Activated CD4-positive, alpha-beta T cell treated with anti-CD3 and anti-CD28 coated beads, Interleukin-2, amount 10 ng/mL, durations not matched to agents 24 days and 14 days (primary cell): ENCODE measurements at regions not wholly inside any gene's neighbourhood (a gene's known extent, or its start where the extent isn't known, plus 50 kb on each side); places are given as distances from the start of the nearest gene placed in this dataset.
A peak's percentile ranks its signal among the peaks of the same experiment; 100 is the strongest.

Source experiments
- DNase-seq: peaks from one replicate; pipeline ENCODE4 v3.0.0; 2022
- H3K27ac Mint-ChIP-seq: one replicate; pipeline ENCODE4 v1.8.0; 2022; ENCODE audit warnings: mild to moderate bottlenecking, mixed read lengths
- H3K27me3 Mint-ChIP-seq: one replicate; pipeline ENCODE4 v1.8.0; 2022; ENCODE audit warnings: mixed read lengths
- H3K36me3 Mint-ChIP-seq: one replicate; pipeline ENCODE4 v1.8.0; 2022; ENCODE audit warnings: low read depth, mild to moderate bottlenecking, mixed read lengths
- H3K4me1 Mint-ChIP-seq: one replicate; pipeline ENCODE4 v1.8.0; 2021; ENCODE audit warnings: mixed read lengths
- H3K4me3 Mint-ChIP-seq: one replicate; pipeline ENCODE4 v1.8.0; 2022; ENCODE audit warnings: mild to moderate bottlenecking, moderate library complexity, mixed read lengths
- H3K9me3 Mint-ChIP-seq: one replicate; pipeline ENCODE4 v1.8.0; 2021; ENCODE audit warnings: mixed read lengths
- intact Hi-C: fragments of 100-400 bp; cut with micrococcal nuclease; formaldehyde crosslinking; loops from one replicate; pipeline ENCODE4 v1.15.1; 2023

- no peaks in the 10 kb centered on the region for H3K4me1 Mint-ChIP-seq
- no peaks in the 10 kb centered on the region for H3K36me3 Mint-ChIP-seq
- no peak overlapping the region for H3K27ac Mint-ChIP-seq
- DNase-seq: no peak
- peaks cover 23% of the 10 kb centered on the region for H3K27me3 Mint-ChIP-seq
- H3K9me3 Mint-ChIP-seq: no peaks in the 10 kb centered on the region
- H3K4me3 Mint-ChIP-seq: no peak overlapping the region
- intact Hi-C loops: no loop called here
Measured at GRCh38 chr7:142376356-142376997, 118.6 kb upstream of the PRSS58 start.

GRCh38 chr7:142375710-142376313 is 118.0 kb upstream of the PRSS58 start:
- Mint-ChIP-seq H3K4me1 (no peaks in the 10 kb centered on the region), H3K36me3 (no peaks in the 10 kb centered on the region), H3K27ac (no peak overlapping the region), H3K4me3 (no peak overlapping the region), H3K27me3 (peaks cover 23% of the 10 kb centered on the region), H3K9me3 (no peaks in the 10 kb centered on the region)
- intact Hi-C loops: no loop called here
- DNase-seq: no peak

- Mint-ChIP-seq H3K27me3 (peaks cover 24% of the 10 kb centered on the region), H3K27ac (no peak overlapping the region), H3K9me3 (peaks cover 8% of the 10 kb centered on the region), H3K4me1 (no peaks in the 10 kb centered on the region), H3K36me3 (no peaks in the 10 kb centered on the region), H3K4me3 (no peak overlapping the region)
- DNase-seq: no peak
- intact Hi-C loops: no loop called here
Measured at GRCh38 chr7:142372727-142373126, 114.9 kb upstream of the PRSS58 start.

- no peak for DNase-seq
- no peaks in the 10 kb centered on the region for H3K4me1 Mint-ChIP-seq
- H3K27me3 Mint-ChIP-seq: peaks cover 20% of the 10 kb centered on the region
- intact Hi-C loops: no loop called here
- no peak overlapping the region for H3K27ac Mint-ChIP-seq
- H3K9me3 Mint-ChIP-seq: peaks cover 8% of the 10 kb centered on the region
- no peaks in the 10 kb centered on the region for H3K36me3 Mint-ChIP-seq
- no peak overlapping the region for H3K4me3 Mint-ChIP-seq
Measured at GRCh38 chr7:142371586-142372377, 113.9 kb upstream of the PRSS58 start.

GRCh38 chr7:142365410-142365842 is 107.6 kb upstream of the PRSS58 start:
- Mint-ChIP-seq H3K36me3 (no peaks in the 10 kb centered on the region), H3K9me3 (peaks cover 8% of the 10 kb centered on the region), H3K4me3 (no peak overlapping the region), H3K4me1 (peaks cover 3% of the 10 kb centered on the region), H3K27ac (no peak overlapping the region), H3K27me3 (peaks cover 35% of the 10 kb centered on the region)
- DNase-seq: no peak
- intact Hi-C loops: no loop called here

GRCh38 chr7:142364551-142364950 is 106.7 kb upstream of the PRSS58 start:
- DNase-seq: no peak
- Mint-ChIP-seq H3K9me3 (peaks cover 8% of the 10 kb centered on the region), H3K4me1 (peaks cover 3% of the 10 kb centered on the region), H3K27ac (no peak overlapping the region), H3K36me3 (no peaks in the 10 kb centered on the region), H3K4me3 (no peak overlapping the region), H3K27me3 (peaks cover 38% of the 10 kb centered on the region)
- intact Hi-C loops: no loop called here

- H3K4me1 Mint-ChIP-seq: peaks cover 9% of the 10 kb centered on the region
- H3K27ac Mint-ChIP-seq: peak overlapping the region; percentile 35
- no peak overlapping the region for H3K4me3 Mint-ChIP-seq
- no peaks in the 10 kb centered on the region for H3K9me3 Mint-ChIP-seq
- intact Hi-C loops: no loop called here
- H3K27me3 Mint-ChIP-seq: peaks cover 35% of the 10 kb centered on the region
- H3K36me3 Mint-ChIP-seq: no peaks in the 10 kb centered on the region
- no peak for DNase-seq
Measured at GRCh38 chr7:142362349-142362748, 104.5 kb upstream of the PRSS58 start.

GRCh38 chr7:142359694-142360279 is 101.9 kb upstream of the PRSS58 start:
- intact Hi-C loops: loop anchor here (2.0 kb wide), 1 partner anchor 25 kb away; no protein-coding TSS in a partner anchor
- Mint-ChIP-seq H3K4me3 (no peak overlapping the region), H3K27ac (no peak overlapping the region), H3K36me3 (no peaks in the 10 kb centered on the region), H3K27me3 (peaks cover 45% of the 10 kb centered on the region), H3K9me3 (no peaks in the 10 kb centered on the region), H3K4me1 (peaks cover 9% of the 10 kb centered on the region)
- no peak for DNase-seq

- Mint-ChIP-seq H3K27me3 (peaks cover 32% of the 10 kb centered on the region), H3K36me3 (no peaks in the 10 kb centered on the region), H3K27ac (no peak overlapping the region), H3K4me3 (peak overlapping the region; percentile 23), H3K4me1 (peaks cover 17% of the 10 kb centered on the region), H3K9me3 (no peaks in the 10 kb centered on the region)
- intact Hi-C loops: loop anchor here (2.0 kb wide), 1 partner anchor 27 kb away; no protein-coding TSS in a partner anchor
- DNase-seq: peak; percentile 76
Measured at GRCh38 chr7:142357953-142358520, 100.2 kb upstream of the PRSS58 start.

- H3K9me3 Mint-ChIP-seq: no peaks in the 10 kb centered on the region
- no peak overlapping the region for H3K4me3 Mint-ChIP-seq
- H3K27ac Mint-ChIP-seq: no peak overlapping the region
- DNase-seq: no peak
- H3K36me3 Mint-ChIP-seq: no peaks in the 10 kb centered on the region
- peaks cover 22% of the 10 kb centered on the region for H3K27me3 Mint-ChIP-seq
- intact Hi-C loops: no loop called here
- peaks cover 19% of the 10 kb centered on the region for H3K4me1 Mint-ChIP-seq
Measured at GRCh38 chr7:142356166-142356565, 98.3 kb upstream of the PRSS58 start.

- Mint-ChIP-seq H3K4me1 (peaks cover 19% of the 10 kb centered on the region), H3K36me3 (no peaks in the 10 kb centered on the region), H3K4me3 (no peak overlapping the region), H3K27ac (no peak overlapping the region), H3K9me3 (no peaks in the 10 kb centered on the region), H3K27me3 (peaks cover 19% of the 10 kb centered on the region)
- DNase-seq: no peak
- intact Hi-C loops: no loop called here
Measured at GRCh38 chr7:142355328-142355727, 97.5 kb upstream of the PRSS58 start.

- DNase-seq: no peak
- no peaks in the 10 kb centered on the region for H3K9me3 Mint-ChIP-seq
- no peaks in the 10 kb centered on the region for H3K36me3 Mint-ChIP-seq
- peaks cover 19% of the 10 kb centered on the region for H3K4me1 Mint-ChIP-seq
- H3K4me3 Mint-ChIP-seq: peak overlapping the region; percentile 40
- H3K27ac Mint-ChIP-seq: peak overlapping the region; percentile 31
- peaks cover 15% of the 10 kb centered on the region for H3K27me3 Mint-ChIP-seq
- intact Hi-C loops: no loop called here
Measured at GRCh38 chr7:142353147-142354060, 95.5 kb upstream of the PRSS58 start.

- intact Hi-C loops: no loop called here
- H3K36me3 Mint-ChIP-seq: no peaks in the 10 kb centered on the region
- peak overlapping the region; percentile 35 for H3K27ac Mint-ChIP-seq
- H3K27me3 Mint-ChIP-seq: peaks cover 10% of the 10 kb centered on the region
- peaks cover 14% of the 10 kb centered on the region for H3K4me1 Mint-ChIP-seq
- no peak for DNase-seq
- H3K4me3 Mint-ChIP-seq: peak overlapping the region; percentile 40
- no peaks in the 10 kb centered on the region for H3K9me3 Mint-ChIP-seq
Measured at GRCh38 chr7:142352543-142352942, 94.7 kb upstream of the PRSS58 start.
